Heart right ventricle (tissue), 16 donors: ENCODE measurements at regions not wholly inside any gene's neighbourhood (a gene's known extent, or its start where the extent isn't known, plus 50 kb on each side); places are given as distances from the start of the nearest gene placed in this dataset.

Experiments used
- ATAC-seq, 8 donors: fragments of 200-7000 bp; cut with Tn5 transposase; one replicate each; pipeline ENCODE4 v1.9.1; 2020; ENCODE audit warnings: mild to moderate bottlenecking in 8 of 8, moderate library complexity in 8 of 8, moderate number of reproducible peaks in 1 of 8
- DNase-seq, 2 donors: peaks; one replicate each; pipeline ENCODE4 v3.0.0-alpha.2; 2020
- H3K27ac ChIP-seq, 10 donors: fragments of 200-600 bp; sonication (generic) in 2 of 10; one replicate each; pipeline versions ENCODE4 v1.5.0 to v1.8.0; 2020 to 2022; ENCODE audit warnings: mild to moderate bottlenecking in 3 of 10
- H3K27me3 ChIP-seq, 7 donors: fragments of 200-600 bp; one replicate each; pipeline ENCODE4 v1.8.0; 2021 to 2022; ENCODE audit warnings: mild to moderate bottlenecking in 2 of 7
- H3K36me3 ChIP-seq, 9 donors: fragments of 200-600 bp; sonication (generic) in 1 of 9; one replicate each; pipeline versions ENCODE4 v1.5.0 to v1.8.0; 2020 to 2022; ENCODE audit warnings: mild to moderate bottlenecking in 2 of 9
- H3K4me1 ChIP-seq, 9 donors: fragments of 200-600 bp; sonication (generic) in 1 of 9; one replicate each; pipeline versions ENCODE4 v1.5.0 to v1.8.0; 2020 to 2022; ENCODE audit warnings: mild to moderate bottlenecking in 4 of 9
- H3K4me3 ChIP-seq, 10 donors: fragments of 200-600 bp; sonication (generic) in 2 of 10; one replicate each; pipeline versions ENCODE4 v1.5.0 to v1.8.0; 2020 to 2022; ENCODE audit warnings: mild to moderate bottlenecking in 7 of 10, moderate library complexity in 2 of 10
- H3K9me3 ChIP-seq, 11 donors: fragments of 200-600 bp in 10 of 11; sonication (generic) in 2 of 11; one replicate each; pipeline versions ENCODE4 v1.5.0 to v1.8.0; 2013 to 2022; ENCODE audit warnings: mild to moderate bottlenecking in 2 of 11, control low read depth in 1 of 11, moderate library complexity in 1 of 11
- CTCF ChIP-seq, 9 donors: fragments of 200-600 bp; sonication (generic) in 2 of 9; IDR thresholded peaks; one replicate each; pipeline versions ENCODE4 v1.5.0 to v1.8.0; 2021 to 2022; ENCODE audit warnings: antibody characterized with exemption in 9 of 9, mild to moderate bottlenecking in 5 of 9, moderate library complexity in 1 of 9
- WGBS, 2 donors: extraction: QIAGEN DNeasy Blood & Tissue Kit; methylation state at CpG; one replicate each; pipeline ENCODE4 v1.1.7; 2013; ENCODE audit warnings: inconsistent platforms in 1 of 2; 5-methylcytosine and 5-hydroxymethylcytosine counted together
- intact Hi-C, 10 donors: fragments of 100-400 bp; cut with DNase I; formaldehyde crosslinking; loops; one replicate each; pipeline versions ENCODE4 v1.11.1 to v1.14.2; 2022
- donor health status: Arrhythmogenic right ventricular cardiomyopathy.
- donor health status: ischemic (EF 13 %, LVEDD 7.1; RV severe dilation, severe dysfunction).
- donor health status: healthy with polysubstance abuse.
- donor health status: DM: no; HTN: yes; CAD: no.
- donor health status: DM: no; HTN: no; CAD: no.
- donor health status: ischemic (EF 25% LVEDD 6.9; RV normal size, moderate dysfunction).
- donor health status: ischemic (EF 25% LVEDD 5.7; RV mildly dilated, moderate dysfunction).
- donor health status: healthy.
- donor health status: DM: yes; HTN: yes; CAD: no.
- donor health status: Ischemic cardiomyopathy.
- donor health status: ischemic (EF 35%, LVEDD 5.7; RV mildly dilated, moderate dysfunction).
- donor health status: nonischemic (EF 11% LVEDD 7.7; RV severe dilation, severe dysfunction).
- donor health status: DM: yes; HTN: yes; CAD: no.
- donor health status: PGD.
- donor health status: ischemic (EF 29% LVEDD 5.4; RV normal size, mild dysfunction).
- donor health status: nonischemic (EF 23%, LVEDD 6.1; RV moderate dilation, normal function).

- ATAC-seq (no peak), DNase-seq (no peak)
- WGBS, 2 donors: 51 to 60% methylated on average over 1 of the region's 1 CpG
- peaks cover 0 to 48% (median 8%) of the 10 kb centered on the region in 11 donors for H3K9me3 ChIP-seq
- no peaks in the 10 kb centered on the region for H3K27me3 ChIP-seq
- TF ChIP-seq CTCF (IDR thresholded peaks at IDR 0.05): no peak
- H3K36me3 ChIP-seq: no peaks in the 10 kb centered on the region
- intact Hi-C loops: no loop called here
- no peaks in the 10 kb centered on the region for H3K4me1 ChIP-seq
- no peak overlapping the region for H3K4me3 ChIP-seq
- no peak overlapping the region for H3K27ac ChIP-seq
Measured at GRCh38 chr2:116444256-116444872, 1370.1 kb upstream of the DDX18 start.

GRCh38 chr2:116450990-116451389 is 1363.5 kb upstream of the DDX18 start:
- no peak for TF ChIP-seq CTCF (IDR thresholded peaks at IDR 0.05)
- 85 to 87% methylated on average over 1 of the region's 1 CpG for WGBS, 2 donors
- intact Hi-C loops: no loop called here
- DNase-seq (no peak), ATAC-seq (no peak)
- Histone ChIP-seq H3K36me3 (no peaks in the 10 kb centered on the region), H3K27ac (no peak overlapping the region), H3K27me3 (no peaks in the 10 kb centered on the region), H3K4me3 (no peak overlapping the region), H3K4me1 (no peaks in the 10 kb centered on the region), H3K9me3 (peaks cover 0 to 44% (median 7%) of the 10 kb centered on the region in 11 donors)

- Histone ChIP-seq H3K27ac (no peak overlapping the region), H3K36me3 (no peaks in the 10 kb centered on the region), H3K9me3 (peaks cover 0 to 59% (median 7%) of the 10 kb centered on the region in 11 donors), H3K4me1 (no peaks in the 10 kb centered on the region), H3K4me3 (no peak overlapping the region), H3K27me3 (no peaks in the 10 kb centered on the region)
- WGBS, 2 donors: 55 to 57% methylated on average over 2 of the region's 2 CpGs
- DNase-seq (no peak), ATAC-seq (no peak)
- no peak for TF ChIP-seq CTCF (IDR thresholded peaks at IDR 0.05)
- intact Hi-C loops: no loop called here
Measured at GRCh38 chr2:116452651-116453050, 1361.8 kb upstream of the DDX18 start.

GRCh38 chr2:116456429-116456828 is 1358.1 kb upstream of the DDX18 start:
- H3K4me3 ChIP-seq: no peak overlapping the region
- no peak overlapping the region for H3K27ac ChIP-seq
- no peak for ATAC-seq
- intact Hi-C loops: no loop called here
- no peak for TF ChIP-seq CTCF (IDR thresholded peaks at IDR 0.05)
- no peak for DNase-seq
- H3K9me3 ChIP-seq: peaks cover 0 to 72% (median 3%) of the 10 kb centered on the region in 11 donors
- H3K4me1 ChIP-seq: no peaks in the 10 kb centered on the region
- no peaks in the 10 kb centered on the region for H3K27me3 ChIP-seq
- WGBS, 2 donors: 76 to 87% methylated on average over 4 of the region's 4 CpGs
- no peaks in the 10 kb centered on the region for H3K36me3 ChIP-seq
